MM.1S (cell line): ENCODE measurements at regions not wholly inside any gene's neighbourhood (a gene's known extent, or its start where the extent isn't known, plus 50 kb on each side); places are given as distances from the start of the nearest gene placed in this dataset.

Source experiments
- EZH2 ChIP-seq: fragments of 300-600 bp; sonication (generic); optimal IDR thresholded peaks from 2 replicates; pipeline ENCODE3; 2017; ENCODE audit warnings: low read depth, mild to moderate bottlenecking, antibody characterized with exemption, low read length, mixed read lengths
- EZH2phosphoT487 ChIP-seq: fragments of 300-600 bp; sonication (generic); IDR thresholded peaks from 2 replicates; pipeline ENCODE4 v1.6.1; 2018; ENCODE audit warnings: antibody characterized with exemption, low read length
- TF ChIP-seq, protein P1 (sequence below): fragments of 300-600 bp; sonication (generic); IDR thresholded peaks from 2 replicates; pipeline ENCODE4 v1.5.1; 2016; ENCODE audit warnings: antibody characterized with exemption, low read length, mixed read lengths

DNA sequence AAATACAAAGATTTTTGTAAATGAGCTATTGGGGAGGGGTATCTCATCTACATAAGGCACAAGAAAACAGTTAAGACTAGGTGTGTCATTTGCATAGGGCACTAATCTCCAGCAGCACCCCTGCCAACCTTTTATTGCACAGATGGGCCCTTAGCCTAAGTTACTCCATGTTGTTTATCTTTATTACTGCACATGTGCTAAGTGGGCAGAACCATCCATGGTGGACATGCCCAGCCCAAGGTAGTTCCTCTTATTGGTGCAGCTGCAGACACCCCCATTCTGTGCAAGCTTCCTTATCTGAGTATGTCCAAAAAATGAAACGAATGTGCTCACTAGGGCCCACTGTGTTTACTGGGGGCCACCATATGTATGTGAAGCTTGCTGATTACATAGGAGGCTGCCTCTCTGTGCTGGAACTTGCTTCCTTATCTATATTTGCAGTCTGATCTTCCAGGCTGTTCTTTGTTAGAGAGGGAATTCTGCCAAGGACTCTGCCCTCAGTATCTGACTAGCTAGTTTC is 77.3 kb upstream of the NEK7 start:
- TF ChIP-seq, protein P1, sequence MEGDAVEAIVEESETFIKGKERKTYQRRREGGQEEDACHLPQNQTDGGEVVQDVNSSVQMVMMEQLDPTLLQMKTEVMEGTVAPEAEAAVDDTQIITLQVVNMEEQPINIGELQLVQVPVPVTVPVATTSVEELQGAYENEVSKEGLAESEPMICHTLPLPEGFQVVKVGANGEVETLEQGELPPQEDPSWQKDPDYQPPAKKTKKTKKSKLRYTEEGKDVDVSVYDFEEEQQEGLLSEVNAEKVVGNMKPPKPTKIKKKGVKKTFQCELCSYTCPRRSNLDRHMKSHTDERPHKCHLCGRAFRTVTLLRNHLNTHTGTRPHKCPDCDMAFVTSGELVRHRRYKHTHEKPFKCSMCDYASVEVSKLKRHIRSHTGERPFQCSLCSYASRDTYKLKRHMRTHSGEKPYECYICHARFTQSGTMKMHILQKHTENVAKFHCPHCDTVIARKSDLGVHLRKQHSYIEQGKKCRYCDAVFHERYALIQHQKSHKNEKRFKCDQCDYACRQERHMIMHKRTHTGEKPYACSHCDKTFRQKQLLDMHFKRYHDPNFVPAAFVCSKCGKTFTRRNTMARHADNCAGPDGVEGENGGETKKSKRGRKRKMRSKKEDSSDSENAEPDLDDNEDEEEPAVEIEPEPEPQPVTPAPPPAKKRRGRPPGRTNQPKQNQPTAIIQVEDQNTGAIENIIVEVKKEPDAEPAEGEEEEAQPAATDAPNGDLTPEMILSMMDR = no peak
- no peak for TF ChIP-seq EZH2
- no peak for TF ChIP-seq EZH2phosphoT487
